ENCODE measurements at regions not wholly inside any gene's neighbourhood (a gene's known extent, or its start where the extent isn't known, plus 50 kb on each side); places are given as distances from the start of the nearest gene placed in this dataset.

- no TSS peak for BruUV-seq (replicated peaks)
- POLR2A ChIA-PET: no interaction called here
- no peaks in the 10 kb centered on the region for H3K36me3 ChIP-seq (ENCODE audit: control insufficient read depth, insufficient read depth, low read length)
- CTCF ChIA-PET: no interaction called here
- no peak overlapping the region for H3K4me3 ChIP-seq (ENCODE audit: low read depth, low read length)
- no peaks in the 10 kb centered on the region for H3K4me1 Mint-ChIP-seq (ENCODE audit: low read depth, unreplicated experiment)
- no peaks in the 10 kb centered on the region for H3K9me3 ChIP-seq
- intact Hi-C loops (cut with micrococcal nuclease; ENCODE audit: unreplicated experiment): no loop called here
- H3K27ac Mint-ChIP-seq (ENCODE audit: unreplicated experiment): no peak overlapping the region
- H3K27me3 Mint-ChIP-seq (ENCODE audit: insufficient read depth, unreplicated experiment): no peaks in the 10 kb centered on the region
- no peaks in the 10 kb centered on the region for H3K27me3 ChIP-seq (replicated peaks; ENCODE audit: control insufficient read depth, insufficient read depth, low read length)
- H3K4me3 Mint-ChIP-seq (ENCODE audit: unreplicated experiment): no peak overlapping the region
- no peaks in the 10 kb centered on the region for H3K4me1 ChIP-seq
- no peak for TF ChIP-seq CTCF (IDR thresholded peaks at IDR 0.05; ENCODE audit: insufficient read depth in 1 of 2, low read depth in 1 of 2, low read length in 1 of 2, severe bottlenecking in 1 of 2, unreplicated experiment in 1 of 2)
- no peaks in the 10 kb centered on the region for H3K36me3 Mint-ChIP-seq (ENCODE audit: insufficient read depth, unreplicated experiment)
- H3K9me3 Mint-ChIP-seq (ENCODE audit: unreplicated experiment): no peaks in the 10 kb centered on the region
- DNase-seq: no peak
Measured at GRCh38 chr18:29449424-29449823, 1272.5 kb upstream of the CDH2 start.

DNA sequence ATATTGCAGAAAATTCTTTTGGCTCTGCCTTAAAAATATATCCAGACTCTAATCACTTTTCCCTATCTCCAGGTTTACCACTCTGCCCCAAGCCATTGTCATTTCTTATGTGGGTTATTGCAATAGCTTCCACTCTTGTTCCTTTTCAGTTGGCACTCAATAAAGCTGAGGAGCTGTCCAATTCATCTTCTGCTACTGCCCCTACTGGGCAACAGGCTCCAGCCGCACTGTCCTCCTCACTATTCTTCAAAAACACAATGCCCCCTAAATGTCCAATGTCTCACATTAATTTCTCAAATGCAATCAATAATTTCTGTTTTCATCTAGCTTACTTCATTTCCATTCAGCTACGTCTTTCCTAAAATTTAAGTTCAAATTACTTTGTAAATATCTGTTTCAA lies 1262.5 kb upstream of the CDH2 start:
- intact Hi-C loops (cut with micrococcal nuclease; ENCODE audit: unreplicated experiment): no loop called here
- H3K9me3 ChIP-seq: no peaks in the 10 kb centered on the region
- Mint-ChIP-seq H3K4me3 (ENCODE audit: unreplicated experiment) (no peak overlapping the region), H3K27me3 (ENCODE audit: insufficient read depth, unreplicated experiment) (no peaks in the 10 kb centered on the region), H3K36me3 (ENCODE audit: insufficient read depth, unreplicated experiment) (no peaks in the 10 kb centered on the region), H3K27ac (ENCODE audit: unreplicated experiment) (no peak overlapping the region), H3K9me3 (ENCODE audit: unreplicated experiment) (no peaks in the 10 kb centered on the region), H3K4me1 (ENCODE audit: low read depth, unreplicated experiment) (no peaks in the 10 kb centered on the region)
- POLR2A ChIA-PET: no interaction called here
- no peaks in the 10 kb centered on the region for H3K36me3 ChIP-seq (ENCODE audit: control insufficient read depth, insufficient read depth, low read length)
- BruUV-seq (replicated peaks): no TSS peak
- CTCF ChIA-PET: no interaction called here
- no peaks in the 10 kb centered on the region for H3K4me1 ChIP-seq
- TF ChIP-seq CTCF (IDR thresholded peaks at IDR 0.05; ENCODE audit: insufficient read depth in 1 of 2, low read depth in 1 of 2, low read length in 1 of 2, severe bottlenecking in 1 of 2, unreplicated experiment in 1 of 2): no peak
- no peaks in the 10 kb centered on the region for H3K27me3 ChIP-seq (replicated peaks; ENCODE audit: control insufficient read depth, insufficient read depth, low read length)
- H3K4me3 ChIP-seq (ENCODE audit: low read depth, low read length): no peak overlapping the region
- no peak for DNase-seq

DNA sequence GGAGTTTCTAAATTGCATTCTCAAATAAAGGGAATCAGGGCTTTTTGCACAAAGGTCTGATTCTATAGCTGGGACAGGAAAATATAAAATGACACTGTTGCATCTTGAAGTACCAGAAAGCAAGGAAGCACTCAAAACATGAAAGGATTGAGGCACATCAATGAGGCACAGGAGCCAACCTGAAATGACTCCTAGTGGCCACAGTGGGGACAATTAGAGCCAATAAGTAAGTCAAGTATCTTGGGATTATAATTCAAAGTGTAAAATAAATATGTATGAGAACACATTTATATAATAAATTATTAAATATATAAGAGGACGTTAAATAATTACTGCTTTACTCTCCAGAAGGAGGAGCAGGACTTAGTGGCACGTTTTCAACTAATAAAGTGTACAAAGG lies 1259.5 kb upstream of the CDH2 start:
- no peak for TF ChIP-seq CTCF (IDR thresholded peaks at IDR 0.05; ENCODE audit: insufficient read depth in 1 of 2, low read depth in 1 of 2, low read length in 1 of 2, severe bottlenecking in 1 of 2, unreplicated experiment in 1 of 2)
- Histone ChIP-seq H3K36me3 (ENCODE audit: control insufficient read depth, insufficient read depth, low read length) (no peaks in the 10 kb centered on the region), H3K4me1 (no peaks in the 10 kb centered on the region), H3K4me3 (ENCODE audit: low read depth, low read length) (no peak overlapping the region), H3K9me3 (no peaks in the 10 kb centered on the region), H3K27me3 (replicated peaks; ENCODE audit: control insufficient read depth, insufficient read depth, low read length) (no peaks in the 10 kb centered on the region)
- CTCF ChIA-PET: no interaction called here
- no TSS peak for BruUV-seq (replicated peaks)
- Mint-ChIP-seq H3K36me3 (ENCODE audit: insufficient read depth, unreplicated experiment) (no peaks in the 10 kb centered on the region), H3K27me3 (ENCODE audit: insufficient read depth, unreplicated experiment) (no peaks in the 10 kb centered on the region), H3K9me3 (ENCODE audit: unreplicated experiment) (no peaks in the 10 kb centered on the region), H3K27ac (ENCODE audit: unreplicated experiment) (no peak overlapping the region), H3K4me3 (ENCODE audit: unreplicated experiment) (no peak overlapping the region), H3K4me1 (ENCODE audit: low read depth, unreplicated experiment) (no peaks in the 10 kb centered on the region)
- intact Hi-C loops (cut with micrococcal nuclease; ENCODE audit: unreplicated experiment): no loop called here
- DNase-seq: no peak
- POLR2A ChIA-PET: no interaction called here
